ENCODE measurements at regions not wholly inside any gene's neighbourhood (a gene's known extent, or its start where the extent isn't known, plus 50 kb on each side); places are given as distances from the start of the nearest gene placed in this dataset.
"Not testable (repeated sequence)": the region's sequence is repeated elsewhere in the genome, so short reads cannot be mapped to it uniquely, and the experiment has no call there.

GRCh38 chr11:128172046-128172878, 415.1 kb downstream of the ETS1 start:
- no peak for FAIRE-seq
- DNase-seq (ENCODE audit: insufficient read length, low spot score) = peak; percentile 60

GRCh38 chr11:128171506-128171905, 415.9 kb downstream of the ETS1 start:
- FAIRE-seq (no peak), DNase-seq (ENCODE audit: insufficient read length, low spot score) (no peak)

GRCh38 chr11:128165572-128165971, 421.8 kb downstream of the ETS1 start:
- DNase-seq (ENCODE audit: insufficient read length, low spot score) = no peak
- FAIRE-seq = no peak

- no peak for FAIRE-seq
- DNase-seq (ENCODE audit: insufficient read length, low spot score) = no peak
Measured at GRCh38 chr11:128164080-128164741, 423.1 kb downstream of the ETS1 start.

- FAIRE-seq = no peak
- DNase-seq (ENCODE audit: insufficient read length, low spot score) = no peak
Measured at GRCh38 chr11:128161994-128162393, 425.4 kb downstream of the ETS1 start.

- DNase-seq (ENCODE audit: insufficient read length, low spot score) (no peak), FAIRE-seq (no peak)
Measured at GRCh38 chr11:128161436-128161835, 425.9 kb downstream of the ETS1 start.

- DNase-seq (ENCODE audit: insufficient read length, low spot score) (no peak), FAIRE-seq (no peak)
Measured at GRCh38 chr11:128158860-128159259, 428.5 kb downstream of the ETS1 start.

- DNase-seq (ENCODE audit: insufficient read length, low spot score) (peak; percentile 53), FAIRE-seq (no peak)
Measured at GRCh38 chr11:128157423-128158298, 429.7 kb downstream of the ETS1 start.

- DNase-seq (ENCODE audit: insufficient read length, low spot score) (no peak), FAIRE-seq (no peak)
Measured at GRCh38 chr11:128156486-128156885, 430.9 kb downstream of the ETS1 start.

GRCh38 chr11:128155590-128155989, 431.8 kb downstream of the ETS1 start:
- FAIRE-seq (no peak), DNase-seq (ENCODE audit: insufficient read length, low spot score) (no peak)

- no peak for FAIRE-seq
- no peak for DNase-seq (ENCODE audit: insufficient read length, low spot score)
Measured at GRCh38 chr11:128153697-128154048, 433.7 kb downstream of the ETS1 start.

- DNase-seq (ENCODE audit: insufficient read length, low spot score) (no peak), FAIRE-seq (no peak)
Measured at GRCh38 chr11:128152796-128153696, 434.3 kb downstream of the ETS1 start.

- no peak for FAIRE-seq
- no peak for DNase-seq (ENCODE audit: insufficient read length, low spot score)
Measured at GRCh38 chr11:128151780-128152179, 435.6 kb downstream of the ETS1 start.

- no peak for FAIRE-seq
- DNase-seq (ENCODE audit: insufficient read length, low spot score) = no peak
Measured at GRCh38 chr11:128151338-128151737, 436.0 kb downstream of the ETS1 start.

- no peak for DNase-seq (ENCODE audit: insufficient read length, low spot score)
- no peak for FAIRE-seq
Measured at GRCh38 chr11:128148208-128148607, 439.1 kb downstream of the ETS1 start.

- DNase-seq (ENCODE audit: insufficient read length, low spot score) (no peak), FAIRE-seq (no peak)
Measured at GRCh38 chr11:128146926-128147605, 440.3 kb downstream of the ETS1 start.

- not testable (repeated sequence) for FAIRE-seq; DNase-seq (ENCODE audit: insufficient read length, low spot score)
Measured at GRCh38 chr11:128140293-128140692, 447.1 kb downstream of the ETS1 start.

GRCh38 chr11:128135451-128135850, 451.9 kb downstream of the ETS1 start:
- no peak for FAIRE-seq
- no peak for DNase-seq (ENCODE audit: insufficient read length, low spot score)

- FAIRE-seq (no peak), DNase-seq (ENCODE audit: insufficient read length, low spot score) (no peak)
Measured at GRCh38 chr11:128133501-128133900, 453.9 kb downstream of the ETS1 start.

GRCh38 chr11:128130052-128130451, 457.3 kb downstream of the ETS1 start:
- FAIRE-seq (no peak), DNase-seq (ENCODE audit: insufficient read length, low spot score) (no peak)
